Left ventricle myocardium inferior (tissue), 1 donor: ENCODE measurements at regions not wholly inside any gene's neighbourhood (a gene's known extent, or its start where the extent isn't known, plus 50 kb on each side); places are given as distances from the start of the nearest gene placed in this dataset.

ENCODE experiments used
- DNase-seq: peaks from one replicate; pipeline ENCODE4 v3.0.0-alpha.2; 2020
- H3K27ac ChIP-seq: fragments of 200-600 bp; replicated peaks from 2 replicates; pipeline ENCODE4 v1.8.0; 2021
- H3K27me3 ChIP-seq: fragments of 200-600 bp; 2 replicates; pipeline ENCODE4 v1.8.0; 2021; ENCODE audit warnings: low read depth
- H3K36me3 ChIP-seq: fragments of 200-600 bp; 2 replicates; pipeline ENCODE4 v1.8.0; 2021
- H3K4me1 ChIP-seq: fragments of 200-600 bp; 2 replicates; pipeline ENCODE4 v1.8.0; 2021
- H3K4me3 ChIP-seq: fragments of 200-600 bp; 2 replicates; pipeline ENCODE4 v1.8.0; 2021; ENCODE audit warnings: mild to moderate bottlenecking, moderate library complexity
- H3K9me3 ChIP-seq: fragments of 200-600 bp; replicated peaks from 2 replicates; pipeline ENCODE4 v1.8.0; 2021
- CTCF ChIP-seq: fragments of 200-600 bp; IDR thresholded peaks from 2 replicates; pipeline ENCODE4 v1.8.0; 2021; ENCODE audit warnings: antibody characterized with exemption, mild to moderate bottlenecking, borderline replicate concordance
- intact Hi-C: fragments of 100-400 bp; cut with micrococcal nuclease; formaldehyde crosslinking; loops from one replicate; pipeline ENCODE4 v1.11.0; 2022
- donor health status: DM: no; HTN: yes; CAD: no; lungs with severe emphysema.

- no peak for TF ChIP-seq CTCF
- Histone ChIP-seq H3K4me1 (no peaks in the 10 kb centered on the region), H3K4me3 (no peak overlapping the region), H3K36me3 (no peaks in the 10 kb centered on the region), H3K27me3 (peaks cover 96% of the 10 kb centered on the region), H3K9me3 (peaks cover 8% of the 10 kb centered on the region), H3K27ac (no peak overlapping the region)
- no peak for DNase-seq
- intact Hi-C loops: no loop called here
Observed at GRCh38 chr22:49355211-49355920, 472.3 kb downstream of the BRD1 start.

GRCh38 chr22:49354516-49355210 is 473.0 kb downstream of the BRD1 start:
- Histone ChIP-seq H3K27me3 (peaks cover 98% of the 10 kb centered on the region), H3K4me1 (no peaks in the 10 kb centered on the region), H3K36me3 (no peaks in the 10 kb centered on the region), H3K9me3 (peaks cover 1% of the 10 kb centered on the region), H3K4me3 (no peak overlapping the region), H3K27ac (no peak overlapping the region)
- intact Hi-C loops: no loop called here
- no peak for DNase-seq
- TF ChIP-seq CTCF: no peak

GRCh38 chr22:49353235-49353634 is 474.4 kb downstream of the BRD1 start:
- Histone ChIP-seq H3K36me3 (no peaks in the 10 kb centered on the region), H3K27me3 (peaks cover 93% of the 10 kb centered on the region), H3K4me3 (no peak overlapping the region), H3K27ac (no peak overlapping the region), H3K4me1 (no peaks in the 10 kb centered on the region), H3K9me3 (no peaks in the 10 kb centered on the region)
- TF ChIP-seq CTCF: no peak
- intact Hi-C loops: no loop called here
- no peak for DNase-seq

GRCh38 chr22:49352361-49353169 is 475.1 kb downstream of the BRD1 start:
- Histone ChIP-seq H3K36me3 (no peaks in the 10 kb centered on the region), H3K27ac (no peak overlapping the region), H3K9me3 (no peaks in the 10 kb centered on the region), H3K27me3 (peaks cover 90% of the 10 kb centered on the region), H3K4me3 (no peak overlapping the region), H3K4me1 (no peaks in the 10 kb centered on the region)
- DNase-seq: no peak
- intact Hi-C loops: no loop called here
- no peak for TF ChIP-seq CTCF

GRCh38 chr22:49351761-49352227 is 475.9 kb downstream of the BRD1 start:
- no peaks in the 10 kb centered on the region for H3K36me3 ChIP-seq
- no peak for DNase-seq
- H3K4me1 ChIP-seq: no peaks in the 10 kb centered on the region
- intact Hi-C loops: no loop called here
- TF ChIP-seq CTCF: no peak
- no peak overlapping the region for H3K4me3 ChIP-seq
- no peak overlapping the region for H3K27ac ChIP-seq
- peaks cover 90% of the 10 kb centered on the region for H3K27me3 ChIP-seq
- H3K9me3 ChIP-seq: no peaks in the 10 kb centered on the region
